HG03025 (cell line): ENCODE measurements at regions not wholly inside any gene's neighbourhood (a gene's known extent, or its start where the extent isn't known, plus 50 kb on each side); places are given as distances from the start of the nearest gene placed in this dataset.

Source experiments
- ATAC-seq: cut with Tn5 transposase; IDR thresholded peaks from one replicate; pipeline ENCODE4 v1.9.1; 2021; ENCODE audit warnings: mild to moderate bottlenecking, moderate library complexity; ENCODE audit not compliant: unreplicated experiment, low FRiP score

DNA sequence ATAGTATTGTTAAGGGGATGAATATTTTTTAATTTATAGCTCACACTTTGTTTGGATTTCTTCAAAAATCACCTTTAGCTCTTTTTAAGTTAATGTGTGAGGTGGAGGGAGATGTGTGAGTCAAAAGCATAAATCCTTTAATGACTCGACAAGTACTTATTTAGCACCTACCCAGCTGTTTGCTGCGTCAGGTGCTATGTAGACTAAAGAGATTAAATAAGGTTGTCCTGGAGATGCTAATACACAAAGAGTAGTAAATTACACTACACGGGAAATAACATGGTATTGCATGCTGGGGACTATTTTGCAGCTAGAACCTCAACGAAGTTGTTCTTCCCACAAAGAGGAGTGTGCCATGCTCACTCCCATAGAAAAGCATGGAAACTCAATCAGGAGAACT, 583.3 kb upstream of the TENM4 start:
- no peak for ATAC-seq

DNA sequence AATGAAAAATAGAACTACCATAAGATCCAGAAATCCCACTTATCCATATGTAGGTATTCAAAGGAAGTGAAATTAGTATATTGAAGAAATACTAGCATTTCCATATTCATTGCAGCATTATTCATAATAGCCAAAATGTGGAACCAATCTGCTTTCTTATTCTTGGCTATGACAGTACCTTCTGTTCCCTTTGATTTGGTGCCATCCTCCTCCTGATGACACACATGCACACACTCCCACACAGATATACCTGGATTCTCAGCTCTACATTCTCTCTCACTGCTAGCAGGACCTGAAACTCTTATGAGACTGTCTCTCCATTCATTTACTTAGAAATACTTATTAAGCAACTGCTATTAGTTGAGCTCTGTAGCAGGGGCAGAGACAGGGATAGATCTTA, 582.6 kb upstream of the TENM4 start:
- no peak for ATAC-seq

DNA sequence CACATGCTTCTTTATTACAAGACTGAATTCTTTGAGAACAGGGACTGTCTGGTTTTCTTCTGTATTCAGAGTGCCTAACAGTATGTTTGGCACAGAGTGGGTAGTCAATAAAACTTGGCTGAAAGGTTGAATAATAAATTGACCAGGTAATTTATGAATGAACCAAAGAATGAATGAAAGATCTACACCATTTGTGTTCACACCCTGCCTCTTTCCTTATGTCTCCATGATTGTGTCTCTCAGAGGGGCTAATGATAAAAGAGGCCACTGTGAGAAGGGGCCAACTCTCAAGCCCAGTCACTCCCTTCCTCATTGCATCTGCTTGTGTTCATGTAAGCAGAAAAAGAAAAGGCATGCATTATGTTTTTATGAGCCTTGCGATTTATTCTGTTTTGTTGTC, 569.7 kb upstream of the TENM4 start:
- no peak for ATAC-seq

DNA sequence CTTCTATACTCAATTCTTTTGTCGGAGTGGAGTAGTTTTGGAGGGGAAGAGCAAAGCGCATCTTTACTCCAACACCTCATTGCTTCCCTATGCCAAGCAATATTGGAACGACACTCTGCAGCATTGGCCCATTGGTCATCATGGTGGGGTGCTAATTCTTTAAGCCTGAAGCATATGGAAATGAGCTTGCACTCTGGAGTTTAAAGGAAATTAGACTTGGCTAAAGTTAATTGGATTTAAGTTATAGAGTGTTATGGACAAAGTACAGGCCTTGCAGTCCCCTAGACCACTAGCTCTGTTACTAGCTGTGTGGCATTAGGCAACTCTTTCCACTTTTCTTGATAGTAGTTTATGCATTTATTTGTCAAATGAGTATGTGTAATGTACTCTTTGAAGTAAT, 568.3 kb upstream of the TENM4 start:
- ATAC-seq: no peak

DNA sequence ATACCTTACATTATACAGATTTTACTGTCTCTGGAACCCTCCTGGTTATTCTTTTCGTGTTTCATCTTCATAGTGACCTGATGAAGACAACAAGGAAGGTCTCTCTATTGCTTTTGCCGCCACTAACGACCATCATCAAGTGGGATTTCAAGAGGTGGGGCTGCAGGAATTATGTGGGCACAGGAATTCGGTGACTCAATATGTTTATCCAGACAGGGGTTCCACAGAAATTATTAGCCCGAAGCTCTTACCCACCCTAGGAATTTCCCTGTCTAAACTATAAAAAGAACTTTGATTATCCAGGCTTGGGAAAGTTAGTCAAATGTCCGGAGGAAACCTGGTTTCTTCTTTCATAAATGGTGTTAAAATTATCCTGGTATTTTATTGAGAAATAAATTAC, 566.8 kb upstream of the TENM4 start:
- ATAC-seq: no peak

DNA sequence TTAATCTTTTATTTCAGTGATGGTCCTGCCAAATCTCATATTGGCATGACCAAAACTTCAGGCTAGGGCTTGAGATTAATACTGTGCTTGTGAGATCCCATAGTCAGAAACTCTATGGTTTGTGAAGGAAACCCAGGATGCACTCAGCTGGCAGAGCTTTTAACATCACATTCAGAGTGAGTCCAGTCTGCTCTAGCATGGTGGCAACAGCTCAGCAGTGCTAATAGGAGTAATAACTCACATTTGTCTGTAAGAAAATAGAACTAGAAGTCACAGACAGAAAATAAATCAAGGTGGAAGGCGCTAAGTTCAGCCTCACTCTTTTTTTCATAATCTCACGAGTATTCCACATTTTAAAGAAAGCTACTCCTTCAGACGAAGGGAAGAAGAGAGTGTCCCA, 549.3 kb upstream of the TENM4 start:
- ATAC-seq: no peak

DNA sequence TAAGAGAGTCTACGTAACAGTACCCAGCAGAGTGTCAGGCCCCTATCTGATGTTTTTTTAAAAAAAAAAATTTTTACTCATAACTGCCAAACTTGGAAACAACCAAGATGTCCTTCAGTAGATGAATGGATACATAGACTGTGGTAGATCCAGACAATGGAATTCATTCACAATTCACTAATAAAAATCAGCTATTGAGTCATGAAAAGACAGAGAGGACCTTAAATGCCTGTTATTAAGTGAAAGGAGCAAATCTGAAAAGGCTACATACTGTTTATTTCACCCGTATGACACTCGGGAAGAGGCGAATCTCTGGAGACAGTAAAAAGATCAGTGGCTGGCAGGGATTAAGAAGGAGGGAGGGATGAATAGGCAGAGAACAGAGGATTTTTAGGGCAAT, 541.4 kb upstream of the TENM4 start:
- no peak for ATAC-seq

DNA sequence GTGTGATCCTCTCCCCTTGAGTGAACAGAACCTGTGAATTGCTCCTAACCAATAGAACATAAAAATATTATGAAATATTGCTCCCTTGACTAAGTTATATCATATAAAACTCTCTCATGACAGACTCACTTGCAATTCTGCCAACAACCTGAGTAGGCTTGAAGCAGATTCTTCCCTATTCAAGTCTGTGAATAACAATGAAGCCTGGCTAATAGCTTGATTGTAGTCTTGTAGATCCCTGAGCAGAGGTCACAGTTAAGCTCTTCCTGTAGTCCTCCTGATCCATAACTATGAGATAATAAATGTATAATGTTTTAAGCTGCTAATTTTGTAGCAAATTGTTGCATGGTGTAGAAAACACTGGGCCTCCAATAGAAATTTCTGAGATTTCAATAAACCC, 540.1 kb upstream of the TENM4 start:
- no peak for ATAC-seq

DNA sequence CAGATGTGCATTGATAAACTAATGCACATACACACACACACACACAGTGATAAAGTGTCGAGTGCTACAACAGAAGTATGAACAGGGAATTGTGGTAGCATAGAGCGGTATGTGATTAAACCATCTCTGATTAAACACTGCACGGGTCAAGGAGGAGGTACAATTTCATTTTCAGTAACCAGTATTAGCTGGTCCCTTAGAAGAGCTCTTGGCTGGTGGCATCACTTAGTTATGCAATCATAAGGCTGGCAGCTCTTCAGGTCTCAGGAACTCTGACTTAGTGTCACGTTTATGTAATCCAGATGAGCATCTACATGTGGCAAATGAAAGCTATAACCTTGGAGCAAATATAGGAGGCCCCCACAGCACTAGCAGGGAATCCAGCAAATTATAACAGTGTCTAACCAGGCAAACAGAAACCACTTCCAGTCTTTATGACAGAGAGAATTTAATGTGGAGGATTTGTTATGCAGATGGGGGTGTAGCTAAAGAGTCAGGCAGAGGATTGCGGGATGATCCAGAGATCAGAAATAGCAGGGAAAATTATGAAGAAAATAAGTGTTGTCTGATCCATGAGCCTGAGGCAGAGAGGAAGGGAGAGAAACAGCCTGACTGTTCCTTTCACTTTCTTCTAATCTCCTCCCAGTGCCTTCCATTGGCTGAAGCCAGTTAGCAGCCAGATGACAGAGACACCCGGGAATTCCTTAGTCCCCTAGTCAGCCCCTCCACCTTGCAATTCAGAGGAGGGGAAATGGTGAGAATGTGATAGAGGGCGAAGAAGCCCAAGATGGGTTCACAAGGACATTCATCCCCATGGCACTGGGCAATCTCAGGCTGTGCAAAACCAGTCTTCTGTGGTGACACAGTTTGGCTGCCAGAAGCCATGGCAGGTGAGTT, 533.1 kb upstream of the TENM4 start:
- ATAC-seq: no peak

DNA sequence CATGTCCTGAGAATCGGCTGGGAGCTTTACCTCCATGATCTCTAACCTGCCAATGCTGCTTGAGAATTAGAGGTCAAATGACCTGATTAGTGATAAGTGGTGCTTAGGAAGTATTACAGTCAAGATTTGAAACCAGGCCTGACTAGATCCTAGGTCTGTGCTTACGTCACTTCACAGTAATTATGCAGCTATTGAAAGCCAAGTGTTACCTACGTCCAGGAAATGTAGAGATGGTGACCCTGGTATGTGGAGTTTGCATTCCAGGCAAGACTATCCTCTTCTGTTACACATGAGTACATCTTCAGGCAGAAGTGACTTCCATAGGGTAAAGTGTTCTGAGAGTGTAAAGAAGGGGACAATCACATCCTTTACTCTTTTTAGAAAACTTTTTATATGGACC, 530.4 kb upstream of the TENM4 start:
- no peak for ATAC-seq

DNA sequence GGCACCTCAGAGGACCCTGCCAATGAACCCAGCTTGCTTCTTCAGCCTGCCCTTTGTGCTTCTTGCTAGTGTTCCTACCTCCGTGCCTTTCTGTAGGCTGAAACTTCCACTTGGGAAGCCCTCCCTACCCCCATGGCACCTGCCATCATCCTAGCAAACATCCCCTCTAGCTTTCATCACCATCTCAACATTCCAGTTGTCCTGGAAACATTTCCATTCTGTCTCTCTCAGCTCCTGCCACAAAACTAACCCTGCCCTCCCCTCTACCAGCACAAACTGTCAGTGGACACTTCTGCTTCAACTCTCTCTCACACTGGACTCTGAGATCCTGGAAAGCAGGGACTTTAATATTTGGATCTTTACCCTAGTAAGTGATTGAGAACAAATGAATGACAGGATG, 525.8 kb upstream of the TENM4 start:
- no peak for ATAC-seq

DNA sequence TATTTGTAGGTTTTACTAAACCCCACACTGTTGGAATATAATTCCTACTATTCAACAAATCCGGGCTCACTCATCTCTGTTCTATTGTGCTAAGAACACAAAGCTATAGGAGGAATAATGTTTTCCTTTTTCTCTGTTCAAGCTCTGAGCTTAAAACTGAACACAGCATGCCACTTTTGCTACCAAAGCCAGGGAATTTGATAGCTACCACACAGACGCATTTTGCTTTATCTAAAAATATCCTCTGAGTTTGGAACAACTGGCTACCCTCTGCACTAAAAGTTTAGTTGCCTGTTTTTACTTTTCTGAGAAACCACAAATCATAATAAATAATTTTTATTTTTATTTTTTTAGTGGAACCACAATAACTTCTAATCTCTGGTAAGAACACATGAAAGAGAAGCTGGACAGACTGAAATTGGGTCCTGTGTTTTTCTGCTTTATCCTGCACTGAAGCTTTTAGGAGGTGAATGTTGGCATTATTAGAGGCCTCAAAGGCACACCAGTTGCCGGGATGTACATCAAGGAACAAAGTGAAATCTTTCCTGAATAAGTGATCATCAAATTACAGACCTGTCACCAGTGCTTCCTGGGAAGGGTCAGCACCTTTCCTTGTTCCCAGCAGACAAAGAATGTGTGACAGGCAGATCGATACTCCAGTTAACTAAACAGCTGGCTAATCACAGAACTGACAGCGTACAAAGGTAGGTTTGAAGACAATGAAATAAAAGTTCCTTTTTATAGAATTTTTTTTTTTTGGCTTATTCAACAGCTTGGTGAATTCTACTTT, 523.2 kb upstream of the TENM4 start:
- ATAC-seq: no peak

DNA sequence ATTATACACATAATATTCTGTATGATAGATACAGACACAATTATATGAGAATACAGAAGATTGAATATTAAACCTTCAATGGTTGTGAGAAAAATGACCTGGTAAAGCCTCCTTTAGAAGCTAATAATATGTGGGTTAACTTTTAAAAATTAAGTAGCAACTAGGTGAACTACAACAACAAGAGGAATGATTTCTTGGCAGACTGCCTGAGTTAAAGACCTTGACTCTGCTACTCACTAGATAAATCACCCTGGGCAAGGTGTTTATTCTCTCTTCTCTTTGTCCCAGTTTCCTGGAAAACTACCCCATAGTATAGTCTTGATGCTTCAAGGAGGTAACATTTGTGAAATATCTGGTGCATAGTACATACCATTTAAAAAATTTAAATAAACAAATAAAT, 519.6 kb upstream of the TENM4 start:
- ATAC-seq: no peak

DNA sequence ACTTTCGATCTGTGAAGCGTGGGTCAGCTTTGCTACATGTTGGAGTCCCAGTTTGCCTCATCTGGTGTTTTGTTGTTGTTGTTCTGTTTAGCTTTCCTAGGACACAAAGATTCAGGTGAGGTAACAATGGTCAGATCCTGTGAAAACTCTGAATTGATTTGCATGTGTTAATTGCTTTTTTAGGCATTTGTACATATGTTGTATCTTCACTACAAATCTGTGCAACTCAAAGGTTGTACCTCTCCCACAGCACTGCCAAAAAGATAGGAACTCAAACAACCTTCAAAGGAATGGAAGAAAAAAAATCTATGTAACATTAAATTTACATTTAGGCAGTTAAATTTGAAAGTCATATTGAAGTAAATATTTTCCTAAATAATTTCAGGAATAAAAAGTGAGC, 518.5 kb upstream of the TENM4 start:
- ATAC-seq: no peak

DNA sequence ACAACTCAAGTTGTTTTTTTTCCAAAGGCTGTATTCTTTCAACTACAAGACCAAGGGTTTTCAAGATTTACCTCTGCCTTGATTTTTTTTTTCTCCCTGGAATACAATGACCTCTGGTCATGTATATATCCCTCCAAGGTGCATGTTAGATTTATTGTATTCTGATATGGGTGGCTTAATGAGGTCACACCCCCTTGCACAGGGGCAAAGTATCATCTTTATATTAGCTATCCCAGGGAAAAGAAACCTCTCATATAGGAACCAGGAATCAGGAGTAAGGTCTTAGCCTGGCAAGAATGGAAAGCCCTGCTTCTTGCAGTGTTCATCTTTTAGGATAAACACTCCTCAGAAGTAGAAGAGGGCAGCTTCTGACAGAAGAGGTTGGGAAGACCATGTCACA, 516.9 kb upstream of the TENM4 start:
- ATAC-seq: no peak

DNA sequence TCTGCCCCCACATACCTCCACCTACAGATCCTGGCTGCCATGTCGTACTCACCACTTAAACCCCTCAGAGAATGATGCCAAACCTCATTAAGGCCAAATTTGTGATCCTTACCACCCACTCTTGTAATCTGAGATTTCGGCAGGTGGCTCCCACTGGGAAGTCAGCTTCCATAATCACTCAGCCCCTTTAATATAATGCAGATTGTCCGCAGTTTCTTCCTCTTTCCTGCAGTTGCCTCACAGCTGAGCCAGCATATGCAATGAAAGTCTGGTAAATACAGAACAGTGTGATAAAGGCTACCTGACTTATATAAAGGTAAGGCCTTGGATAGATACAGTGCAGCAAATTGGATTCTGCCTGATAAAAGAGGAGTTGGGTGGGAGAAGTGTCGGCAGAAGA, 515.2 kb upstream of the TENM4 start:
- no peak for ATAC-seq

DNA sequence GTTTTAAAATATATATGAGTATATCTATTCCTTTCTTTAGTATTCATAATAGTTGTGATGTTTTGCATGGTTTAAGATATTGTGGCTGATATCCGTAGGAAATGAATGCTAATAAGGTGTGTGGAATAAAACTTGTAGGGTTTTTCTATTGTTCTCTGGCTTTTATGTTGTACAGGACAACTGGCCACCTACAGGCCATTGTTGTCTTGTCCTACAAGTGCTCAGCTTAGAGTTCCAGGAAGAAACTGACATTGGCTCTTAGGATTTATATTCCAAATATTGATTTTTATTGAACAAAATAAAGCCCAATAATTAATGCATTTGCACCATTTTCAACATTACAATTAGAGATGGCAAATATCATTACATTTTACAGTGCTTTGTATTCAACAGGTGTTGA, 512.8 kb upstream of the TENM4 start:
- ATAC-seq: no peak

DNA sequence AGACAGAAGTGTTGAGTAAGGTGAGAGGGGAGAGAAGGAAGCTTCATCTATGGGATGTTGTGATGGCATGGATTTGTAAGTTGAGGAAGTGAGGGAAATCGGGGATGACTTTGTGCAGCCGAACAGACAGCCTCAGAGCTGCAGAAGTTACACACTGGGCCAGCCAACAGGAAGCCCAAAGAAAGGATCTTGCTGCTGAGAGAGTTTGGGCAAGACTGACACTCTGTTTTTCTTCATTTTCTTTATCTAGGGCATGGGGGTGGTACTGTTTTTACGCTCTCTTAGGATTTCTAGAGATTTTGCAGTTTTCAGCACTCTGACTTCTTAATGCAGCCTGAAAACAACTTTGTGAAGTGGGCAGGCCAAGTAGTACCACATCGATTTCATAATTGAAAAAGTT, 509.9 kb upstream of the TENM4 start:
- ATAC-seq: no peak

DNA sequence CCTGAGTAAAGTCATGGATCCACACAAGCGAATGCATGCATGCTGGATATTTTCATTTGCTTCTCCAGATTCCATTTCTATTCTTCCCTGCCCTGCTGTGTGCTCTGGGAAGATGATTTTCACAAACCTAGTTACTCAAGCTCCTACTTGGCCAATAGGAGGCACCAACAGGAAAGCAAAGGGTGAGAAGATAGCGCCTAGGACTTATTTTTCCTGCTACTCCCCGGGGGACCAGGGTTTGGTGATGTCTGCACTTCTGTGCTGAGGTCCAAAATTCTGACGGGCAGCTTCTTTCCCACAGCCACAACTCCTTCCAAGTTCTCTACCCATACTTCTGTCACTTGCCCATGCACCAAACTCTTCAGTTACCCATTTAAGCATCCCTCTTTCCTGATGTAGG, 509.3 kb upstream of the TENM4 start:
- ATAC-seq: no peak

DNA sequence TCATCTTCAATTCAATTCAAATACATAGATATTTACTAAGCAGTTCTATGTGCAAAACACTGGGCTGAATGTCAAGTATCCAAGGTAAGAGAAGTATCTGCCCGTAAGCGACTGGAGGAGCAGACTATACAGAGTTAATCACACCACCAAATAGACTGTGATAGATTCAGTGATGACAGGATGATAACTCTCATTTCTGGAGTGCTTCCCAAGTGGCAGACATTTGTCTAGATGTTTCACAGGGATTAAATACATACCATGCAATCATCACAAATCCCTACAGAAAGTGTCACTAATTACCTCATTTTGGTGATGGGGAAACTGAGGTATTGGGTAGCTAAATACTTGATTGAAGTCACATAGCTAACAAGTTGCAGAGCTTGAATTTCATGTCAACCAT, 508.7 kb upstream of the TENM4 start:
- no peak for ATAC-seq

DNA sequence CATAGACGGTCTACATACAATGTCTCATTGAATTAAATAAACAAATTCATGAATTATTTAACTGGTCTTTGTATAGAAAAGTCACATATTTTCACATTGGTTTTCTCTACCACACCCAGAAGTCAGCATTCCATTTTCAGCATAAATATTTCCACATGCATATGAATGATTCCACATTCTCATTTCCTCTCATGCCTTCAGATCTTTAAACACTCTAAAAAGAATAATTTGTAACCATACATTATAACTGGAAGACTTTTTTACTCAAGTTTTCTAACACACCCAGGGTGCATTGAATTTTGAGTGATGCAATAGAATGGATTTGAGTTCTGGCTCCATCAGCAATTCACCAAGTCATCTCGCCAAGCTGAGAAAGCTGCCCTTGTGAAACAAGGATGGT, 501.8 kb upstream of the TENM4 start:
- no peak for ATAC-seq

DNA sequence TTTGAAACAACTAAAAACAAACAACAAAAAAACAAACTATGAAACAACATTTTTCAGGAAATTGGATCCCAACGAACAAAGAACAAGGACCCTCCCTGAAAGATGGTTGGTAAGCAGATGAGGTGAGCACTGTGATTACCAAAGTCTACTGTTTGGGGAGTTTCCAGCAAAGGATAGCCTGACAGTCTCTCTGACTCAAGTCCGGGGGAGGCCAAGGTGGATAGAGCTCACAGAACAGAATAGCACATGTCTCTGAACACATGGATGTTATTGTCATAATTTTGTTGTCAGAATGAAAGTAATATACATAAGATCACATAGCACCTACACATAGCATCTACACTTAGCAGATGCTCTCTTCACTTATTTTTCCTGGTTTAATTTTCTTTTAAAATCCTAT, 501.3 kb upstream of the TENM4 start:
- ATAC-seq: no peak
